Loucy (cell line): ENCODE measurements at regions not wholly inside any gene's neighbourhood (a gene's known extent, or its start where the extent isn't known, plus 50 kb on each side); places are given as distances from the start of the nearest gene placed in this dataset.
"Not testable (repeated sequence)": the region's sequence is repeated elsewhere in the genome, so short reads cannot be mapped to it uniquely, and the experiment has no call there.

Source experiments
- H2AFZ ChIP-seq: fragments of 200-600 bp; sonication (generic); 2 replicates; pipeline ENCODE4 v1.6.0; 2016; ENCODE audit warnings: antibody characterized with exemption, mild to moderate bottlenecking, low read length, moderate library complexity
- H3F3A ChIP-seq: fragments of 200-600 bp; 2 replicates; pipeline ENCODE4 v1.6.0; 2016; ENCODE audit warnings: antibody characterized with exemption, low read depth, mild to moderate bottlenecking
- H3K27me3 ChIP-seq: fragments of 200-600 bp; sonication (generic); 2 replicates; pipeline ENCODE4 v1.6.1; 2014; ENCODE audit warnings: low read length, mild to moderate bottlenecking; ENCODE audit not compliant: insufficient read depth, poor library complexity, severe bottlenecking
- H3K36me3 ChIP-seq: fragments of 200-600 bp; sonication (generic); 2 replicates; pipeline ENCODE4 v1.6.1; 2016; ENCODE audit warnings: low read length; ENCODE audit not compliant: insufficient read depth
- H3K4me1 ChIP-seq: fragments of 200-600 bp; sonication (generic); 2 replicates; pipeline ENCODE4 v1.5.1; 2014; ENCODE audit warnings: low read length, mild to moderate bottlenecking; ENCODE audit not compliant: insufficient read depth, poor library complexity, severe bottlenecking
- H3K4me2 ChIP-seq: fragments of 200-600 bp; sonication (generic); 2 replicates; pipeline ENCODE4 v1.6.0; 2014; ENCODE audit warnings: antibody characterized with exemption, low read length, low read depth, mild to moderate bottlenecking; ENCODE audit not compliant: poor library complexity, severe bottlenecking
- H3K4me3 ChIP-seq: fragments of 200-600 bp; sonication (generic); 2 replicates; pipeline ENCODE4 v1.5.1; 2014; ENCODE audit warnings: low read length, mild to moderate bottlenecking, mixed read lengths; ENCODE audit not compliant: poor library complexity, severe bottlenecking
- H3K79me2 ChIP-seq: fragments of 200-600 bp; sonication (generic); 2 replicates; pipeline ENCODE4 v1.6.1; 2014; ENCODE audit warnings: low read length; ENCODE audit not compliant: insufficient read depth
- H3K9ac ChIP-seq: fragments of 200-600 bp; sonication (generic); 2 replicates; pipeline ENCODE4 v1.6.0; 2014; ENCODE audit warnings: mild to moderate bottlenecking, low read depth, low read length, moderate library complexity; ENCODE audit not compliant: poor library complexity, severe bottlenecking
- H3K9me2 ChIP-seq: fragments of 200-600 bp; sonication (generic); replicated peaks from 2 replicates; pipeline ENCODE4 v1.6.1; 2016; ENCODE audit warnings: low read depth, low read length, mixed read lengths
- H3K9me3 ChIP-seq: fragments of 200-600 bp; sonication (generic); 2 replicates; pipeline ENCODE4 v1.6.1; 2014; ENCODE audit warnings: mild to moderate bottlenecking, antibody characterized with exemption, low read length, low read depth; ENCODE audit not compliant: insufficient read depth
- H4K20me1 ChIP-seq: fragments of 200-600 bp; sonication (generic); 2 replicates; pipeline ENCODE4 v1.6.0; 2014; ENCODE audit warnings: antibody characterized with exemption, low read length, mild to moderate bottlenecking; ENCODE audit not compliant: insufficient read depth, poor library complexity, severe bottlenecking
- EZH2phosphoT487 ChIP-seq: fragments of 200-600 bp; IDR thresholded peaks from 2 replicates; pipeline ENCODE4 v1.6.1; 2018; ENCODE audit warnings: antibody characterized with exemption, mild to moderate bottlenecking, moderate library complexity, borderline replicate concordance
- TF ChIP-seq, protein P1 (sequence below): fragments of 200-600 bp; sonication (generic); conservative IDR thresholded peaks from 2 replicates; pipeline ENCODE4 v1.5.1; 2014; ENCODE audit warnings: mild to moderate bottlenecking, antibody characterized with exemption, low read length

DNA sequence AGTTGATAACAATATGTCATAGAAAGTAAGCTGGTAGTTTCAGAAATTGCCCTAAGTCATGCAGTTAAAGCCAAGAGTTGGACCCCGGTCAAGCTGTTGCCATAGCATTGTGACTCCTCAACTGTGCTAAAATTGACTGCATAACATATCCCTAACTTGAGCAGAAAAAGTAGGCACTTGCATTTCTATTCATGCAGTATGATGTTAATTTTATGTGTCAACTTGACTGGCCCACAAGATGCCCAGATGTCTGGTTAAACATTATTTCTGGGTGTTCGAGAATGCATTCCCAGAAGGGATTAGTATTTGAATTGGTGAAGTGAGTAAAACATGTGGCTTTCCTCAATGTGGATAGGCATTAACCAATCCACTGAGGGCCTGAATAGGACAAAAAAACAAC, 136.4 kb downstream of the GPR63 start:
- Histone ChIP-seq H3K36me3 (no peaks in the 10 kb centered on the region), H3K9me2 (no peaks in the 10 kb centered on the region), H3K27me3 (no peaks in the 10 kb centered on the region), H3K4me3 (no peak overlapping the region), H3K9ac (no peak overlapping the region), H4K20me1 (no peaks in the 10 kb centered on the region), H3F3A (no peaks in the 10 kb centered on the region), H3K9me3 (no peaks in the 10 kb centered on the region), H2AFZ (no peak overlapping the region), H3K4me1 (no peaks in the 10 kb centered on the region), H3K4me2 (no peak overlapping the region), H3K79me2 (no peaks in the 10 kb centered on the region)
- TF ChIP-seq EZH2phosphoT487, result no peak
- TF ChIP-seq, protein P1, sequence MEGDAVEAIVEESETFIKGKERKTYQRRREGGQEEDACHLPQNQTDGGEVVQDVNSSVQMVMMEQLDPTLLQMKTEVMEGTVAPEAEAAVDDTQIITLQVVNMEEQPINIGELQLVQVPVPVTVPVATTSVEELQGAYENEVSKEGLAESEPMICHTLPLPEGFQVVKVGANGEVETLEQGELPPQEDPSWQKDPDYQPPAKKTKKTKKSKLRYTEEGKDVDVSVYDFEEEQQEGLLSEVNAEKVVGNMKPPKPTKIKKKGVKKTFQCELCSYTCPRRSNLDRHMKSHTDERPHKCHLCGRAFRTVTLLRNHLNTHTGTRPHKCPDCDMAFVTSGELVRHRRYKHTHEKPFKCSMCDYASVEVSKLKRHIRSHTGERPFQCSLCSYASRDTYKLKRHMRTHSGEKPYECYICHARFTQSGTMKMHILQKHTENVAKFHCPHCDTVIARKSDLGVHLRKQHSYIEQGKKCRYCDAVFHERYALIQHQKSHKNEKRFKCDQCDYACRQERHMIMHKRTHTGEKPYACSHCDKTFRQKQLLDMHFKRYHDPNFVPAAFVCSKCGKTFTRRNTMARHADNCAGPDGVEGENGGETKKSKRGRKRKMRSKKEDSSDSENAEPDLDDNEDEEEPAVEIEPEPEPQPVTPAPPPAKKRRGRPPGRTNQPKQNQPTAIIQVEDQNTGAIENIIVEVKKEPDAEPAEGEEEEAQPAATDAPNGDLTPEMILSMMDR, result no peak

DNA sequence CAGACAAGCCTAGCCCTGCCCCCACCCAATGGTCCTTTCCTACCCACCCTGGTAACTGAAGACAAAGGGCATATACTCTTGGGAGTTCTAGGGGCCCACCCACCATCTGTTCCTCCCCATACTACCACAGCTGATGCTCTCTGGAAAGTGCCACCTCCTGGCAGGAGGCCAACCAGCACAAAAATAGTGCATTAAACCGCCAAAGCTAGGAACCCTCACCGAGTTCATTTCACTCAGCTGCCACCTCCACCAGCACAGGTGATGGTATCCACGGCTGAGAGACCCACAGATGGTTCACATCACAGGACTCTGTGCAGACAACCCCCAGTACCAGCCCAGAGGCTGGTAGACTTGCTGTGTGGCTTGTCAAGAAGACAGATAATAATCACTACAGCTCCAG, 131.5 kb downstream of the FHL5 start:
- H3K27me3 ChIP-seq, H3K9me3 ChIP-seq, H2AFZ ChIP-seq, H3K4me3 ChIP-seq, H3K4me2 ChIP-seq, H4K20me1 ChIP-seq, H3K9me2 ChIP-seq, H3K79me2 ChIP-seq, H3F3A ChIP-seq, H3K9ac ChIP-seq, H3K4me1 ChIP-seq, H3K36me3 ChIP-seq: not testable (repeated sequence)

DNA sequence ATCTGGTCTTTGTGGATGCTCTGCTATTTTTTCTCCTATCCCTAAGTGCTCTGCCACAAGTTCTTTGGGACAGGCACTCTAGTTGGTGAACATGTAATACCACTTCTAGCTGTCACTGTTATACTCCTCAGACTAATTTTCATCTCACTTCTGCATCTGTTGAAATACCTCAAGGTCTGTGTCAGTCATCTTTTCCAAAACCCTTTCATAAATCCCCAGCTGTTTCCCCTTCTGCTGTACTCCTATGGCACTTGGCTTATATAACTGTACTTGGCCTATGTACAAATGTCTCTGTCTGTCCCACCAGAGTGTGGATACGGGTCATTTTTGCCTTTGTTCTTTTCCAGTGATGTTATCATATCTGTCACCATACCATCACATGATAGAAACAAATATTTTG, 124.2 kb downstream of the FHL5 start:
- TF ChIP-seq EZH2phosphoT487, result no peak
- TF ChIP-seq, protein P1, result no peak
- no peak overlapping the region for H2AFZ ChIP-seq
- no peaks in the 10 kb centered on the region for H3F3A ChIP-seq
- H3K4me1 ChIP-seq, result no peaks in the 10 kb centered on the region
- no peak overlapping the region for H3K4me2 ChIP-seq
- H3K36me3 ChIP-seq, result no peaks in the 10 kb centered on the region
- H4K20me1 ChIP-seq, result no peaks in the 10 kb centered on the region
- no peak overlapping the region for H3K9ac ChIP-seq
- no peaks in the 10 kb centered on the region; the same call in 1 of the 2 replicates for H3K9me3 ChIP-seq
- H3K27me3 ChIP-seq, result no peaks in the 10 kb centered on the region
- H3K9me2 ChIP-seq, result no peaks in the 10 kb centered on the region
- H3K4me3 ChIP-seq, result no peak overlapping the region
- no peaks in the 10 kb centered on the region for H3K79me2 ChIP-seq

DNA sequence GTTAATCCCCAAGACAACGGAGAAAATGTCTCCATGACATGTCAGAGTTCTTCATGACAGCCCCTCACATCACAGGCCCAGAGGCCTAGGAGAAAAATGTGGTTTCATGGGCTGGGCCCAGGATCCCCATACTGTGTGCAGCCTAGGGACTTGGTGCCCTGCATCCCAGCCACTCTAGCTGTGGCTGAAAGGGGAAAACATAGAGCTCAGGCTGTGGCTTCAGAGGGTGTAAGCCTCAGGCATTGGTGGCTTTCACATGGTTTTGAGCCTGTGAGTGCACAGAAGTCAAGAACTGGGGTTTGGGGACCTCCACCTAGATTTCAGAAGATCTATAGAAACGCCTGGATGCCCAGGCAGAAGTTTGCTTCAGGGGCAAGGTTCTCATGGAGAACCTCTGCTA, 122.8 kb downstream of the FHL5 start:
- H3K79me2 ChIP-seq, result no peaks in the 10 kb centered on the region
- TF ChIP-seq, protein P1, result no peak
- TF ChIP-seq EZH2phosphoT487, result no peak
- no peak overlapping the region for H3K4me3 ChIP-seq
- H3F3A ChIP-seq, result no peaks in the 10 kb centered on the region
- no peaks in the 10 kb centered on the region for H3K27me3 ChIP-seq
- no peaks in the 10 kb centered on the region for H3K4me1 ChIP-seq
- H2AFZ ChIP-seq, result no peak overlapping the region
- H3K9ac ChIP-seq, result no peak overlapping the region
- H3K9me2 ChIP-seq, result no peaks in the 10 kb centered on the region
- no peaks in the 10 kb centered on the region for H3K36me3 ChIP-seq
- no peak overlapping the region for H3K4me2 ChIP-seq
- no peaks in the 10 kb centered on the region; the same call in 1 of the 2 replicates for H3K9me3 ChIP-seq
- no peaks in the 10 kb centered on the region for H4K20me1 ChIP-seq
